IPS-20b (cell line): ENCODE measurements at regions not wholly inside any gene's neighbourhood (a gene's known extent, or its start where the extent isn't known, plus 50 kb on each side); places are given as distances from the start of the nearest gene placed in this dataset.
"Not testable (repeated sequence)": the region's sequence is repeated elsewhere in the genome, so short reads cannot be mapped to it uniquely, and the experiment has no call there.

Experiments used
- H3K27ac ChIP-seq: one replicate; pipeline ENCODE4 v1.5.1; 2013; ENCODE audit warnings: low read length
- H3K27me3 ChIP-seq: 2 replicates; pipeline ENCODE4 v1.6.1; 2013; ENCODE audit warnings: mild to moderate bottlenecking, low read length, inconsistent platforms; ENCODE audit not compliant: insufficient read depth
- H3K36me3 ChIP-seq: 2 replicates; pipeline ENCODE4 v1.6.1; 2013; ENCODE audit warnings: low read depth, mild to moderate bottlenecking, inconsistent platforms, low read length, moderate library complexity; ENCODE audit not compliant: insufficient read depth
- H3K4me1 ChIP-seq: 2 replicates; pipeline ENCODE4 v1.6.1; 2013; ENCODE audit warnings: mild to moderate bottlenecking, control low read depth, inconsistent platforms, low read length, moderate library complexity; ENCODE audit not compliant: insufficient read depth
- H3K4me3 ChIP-seq: 2 replicates; pipeline ENCODE4 v1.5.1; 2013; ENCODE audit warnings: mild to moderate bottlenecking, low read length, inconsistent platforms
- H3K9ac ChIP-seq: 2 replicates; pipeline ENCODE4 v1.6.1; 2013; ENCODE audit warnings: low read depth, mild to moderate bottlenecking, inconsistent platforms, low read length, moderate library complexity
- H3K9me3 ChIP-seq: 2 replicates; pipeline ENCODE4 v1.6.1; 2013; ENCODE audit warnings: mild to moderate bottlenecking, low read depth, low read length, inconsistent platforms; ENCODE audit not compliant: insufficient read depth

GRCh38 chr7:28900311-28900710 lies 57.8 kb downstream of the TRIL start:
- H3K9me3 ChIP-seq: no peaks in the 10 kb centered on the region
- no peak overlapping the region for H3K4me3 ChIP-seq
- H3K27ac ChIP-seq: no peak overlapping the region
- H3K9ac ChIP-seq: no peak overlapping the region
- H3K36me3 ChIP-seq: no peaks in the 10 kb centered on the region
- H3K27me3 ChIP-seq: no peaks in the 10 kb centered on the region
- peaks cover 29% of the 10 kb centered on the region; the same call in 1 of the 2 replicates for H3K4me1 ChIP-seq

DNA sequence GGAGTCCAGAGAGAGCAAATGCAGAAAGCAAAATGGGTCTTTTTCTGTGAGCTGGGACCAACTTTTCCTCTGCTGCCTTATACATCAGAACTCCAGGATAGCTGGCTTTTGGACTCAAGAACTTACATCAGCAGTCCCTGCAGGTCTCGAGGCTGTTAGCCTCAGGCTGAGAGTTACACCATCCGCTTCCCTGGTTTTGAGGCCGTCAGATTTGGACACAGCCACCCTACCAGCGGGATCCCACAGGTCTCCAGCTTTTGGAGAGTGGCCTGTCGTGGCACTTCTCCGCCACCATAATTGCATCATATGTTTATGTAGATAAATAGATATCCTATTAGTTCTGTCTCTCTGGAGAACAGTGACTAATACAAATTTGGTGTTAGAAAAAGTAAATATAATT lies 64.2 kb downstream of the TRIL start:
- H3K36me3 ChIP-seq: no peaks in the 10 kb centered on the region
- H3K4me3 ChIP-seq: no peak overlapping the region

DNA sequence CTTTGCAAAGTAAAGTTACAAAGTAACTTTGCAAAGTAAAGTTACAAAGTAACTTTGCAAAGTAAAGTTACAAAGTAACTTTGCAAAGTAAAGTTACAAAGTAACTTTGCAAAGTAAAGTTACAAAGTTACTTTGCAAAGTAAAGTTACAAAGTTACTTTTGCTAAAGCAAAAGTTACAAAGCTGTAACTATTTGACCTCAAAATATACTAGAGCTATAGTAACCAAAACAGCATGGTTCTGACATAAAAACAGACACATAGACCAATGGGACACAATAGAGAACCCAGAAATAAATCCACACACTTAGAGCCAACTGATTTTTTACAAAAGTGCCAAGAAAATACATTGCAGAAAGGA lies 66.3 kb downstream of the TRIL start:
- H3K9ac ChIP-seq: peak overlapping the region; percentile 69; the same call in 1 of the 2 replicates
- H3K36me3 ChIP-seq, H3K9me3 ChIP-seq, H3K4me3 ChIP-seq, H3K27me3 ChIP-seq: not testable (repeated sequence)
- H3K27ac ChIP-seq: peak overlapping the region; percentile 70
- H3K4me1 ChIP-seq: peaks cover 17% of the 10 kb centered on the region

More for the DNA sequence above, 64.2 kb downstream of the TRIL start:
- H3K9me3 ChIP-seq: no peaks in the 10 kb centered on the region
- peaks cover 17% of the 10 kb centered on the region for H3K4me1 ChIP-seq
- H3K9ac ChIP-seq: no peak overlapping the region
- no peak overlapping the region for H3K27ac ChIP-seq
- H3K27me3 ChIP-seq: no peaks in the 10 kb centered on the region

DNA sequence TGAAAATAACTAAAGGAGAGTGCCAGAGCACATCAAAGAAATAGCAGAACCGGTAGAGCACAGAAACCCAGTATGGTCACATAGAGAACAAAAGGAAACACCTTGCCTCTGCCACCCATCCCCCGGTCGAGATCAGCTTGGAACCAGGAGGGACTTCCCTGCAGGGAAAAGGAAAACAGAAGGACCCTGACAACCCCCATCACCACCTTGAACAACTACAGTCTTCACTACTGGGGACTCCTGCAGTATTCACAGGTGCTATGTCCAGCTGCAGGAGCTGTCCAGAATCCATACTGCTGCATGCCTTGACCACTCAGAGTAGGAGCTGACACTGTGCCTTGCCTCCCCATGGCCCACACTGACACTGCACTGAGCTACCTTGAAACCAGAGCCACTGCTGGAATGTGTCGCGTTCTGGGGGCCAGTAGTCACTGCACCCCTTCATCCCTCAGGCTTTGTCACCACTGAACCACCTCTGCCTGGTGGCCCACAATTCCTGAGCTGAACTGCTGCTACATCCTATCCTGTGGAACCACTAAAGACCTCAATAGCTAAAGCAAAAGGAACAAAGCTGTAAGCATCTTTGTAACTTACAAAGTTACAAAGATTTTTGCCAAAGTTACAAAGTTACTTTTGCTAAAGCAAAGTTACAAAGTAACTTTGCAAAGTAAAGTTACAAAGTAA lies 66.8 kb downstream of the TRIL start:
- peak overlapping the region; percentile 69 for H3K9ac ChIP-seq
- H3K27ac ChIP-seq: peak overlapping the region; percentile 70
- peaks cover 17% of the 10 kb centered on the region for H3K4me1 ChIP-seq
- H3K27me3 ChIP-seq: no peaks in the 10 kb centered on the region
- H3K36me3 ChIP-seq: no peaks in the 10 kb centered on the region
- H3K9me3 ChIP-seq: no peaks in the 10 kb centered on the region; the same call in 1 of the 2 replicates
- H3K4me3 ChIP-seq: peak overlapping the region; percentile 39; the same call in 1 of the 2 replicates

DNA sequence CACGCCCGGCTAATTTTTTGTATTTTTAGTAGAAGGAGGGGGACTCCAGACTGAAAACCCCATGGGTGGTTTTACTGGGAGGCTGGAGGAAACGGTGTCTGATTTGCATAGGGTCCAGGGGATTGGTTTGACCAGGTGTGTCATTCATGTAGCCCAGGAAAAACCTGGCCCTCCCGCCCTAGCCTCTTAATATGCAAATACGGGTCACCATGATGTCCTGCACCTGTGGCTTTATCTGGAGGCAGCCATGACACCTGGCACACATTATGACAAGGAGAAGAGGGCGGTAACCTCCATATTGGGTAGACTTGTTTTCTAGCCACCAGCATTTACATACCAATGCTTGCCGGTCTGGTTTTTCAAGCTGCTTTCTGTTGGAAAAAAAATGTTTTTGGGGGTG lies 68.0 kb downstream of the TRIL start:
- Histone ChIP-seq H3K27me3 (no peaks in the 10 kb centered on the region), H3K27ac (peak overlapping the region; percentile 77), H3K4me1 (peaks cover 17% of the 10 kb centered on the region), H3K36me3 (no peaks in the 10 kb centered on the region), H3K9me3 (no peaks in the 10 kb centered on the region; the same call in 1 of the 2 replicates), H3K4me3 (peak overlapping the region; percentile 39; the same call in 1 of the 2 replicates), H3K9ac (peak overlapping the region; percentile 69; the same call in 1 of the 2 replicates)

DNA sequence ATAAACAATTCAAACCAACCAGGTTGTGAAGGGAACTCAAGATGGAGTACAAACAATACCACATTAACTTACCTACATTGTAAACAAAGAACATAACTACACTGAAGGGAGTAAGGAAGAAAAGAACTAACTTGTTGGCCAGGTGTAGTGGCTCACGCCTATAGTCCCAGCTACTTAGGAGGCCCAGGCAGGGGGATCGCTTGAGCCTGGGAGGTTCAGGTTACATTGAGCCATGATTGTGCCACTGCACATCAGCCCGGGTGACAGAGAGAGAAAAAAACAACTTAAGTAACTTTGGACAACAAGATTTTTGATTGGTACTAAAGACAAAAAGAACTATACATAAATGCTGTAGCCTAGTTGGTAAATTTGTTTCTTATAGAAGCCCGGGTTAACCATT lies 68.8 kb downstream of the TRIL start:
- Histone ChIP-seq H3K9me3 (no peaks in the 10 kb centered on the region; the same call in 1 of the 2 replicates), H3K27me3 (no peaks in the 10 kb centered on the region), H3K4me3 (no peak overlapping the region; the same call in 1 of the 2 replicates), H3K4me1 (peaks cover 17% of the 10 kb centered on the region), H3K27ac (peak overlapping the region; percentile 77), H3K36me3 (no peaks in the 10 kb centered on the region), H3K9ac (peak overlapping the region; percentile 46; the same call in 1 of the 2 replicates)

- H3K9me3 ChIP-seq: no peaks in the 10 kb centered on the region; the same call in 1 of the 2 replicates
- no peak overlapping the region for H3K9ac ChIP-seq
- H3K27ac ChIP-seq: no peak overlapping the region
- no peaks in the 10 kb centered on the region for H3K36me3 ChIP-seq
- peaks cover 5% of the 10 kb centered on the region; the same call in 1 of the 2 replicates for H3K4me1 ChIP-seq
- H3K4me3 ChIP-seq: no peak overlapping the region
- no peaks in the 10 kb centered on the region for H3K27me3 ChIP-seq
Observed at GRCh38 chr7:28885771-28886170, 72.4 kb downstream of the TRIL start.

- H3K27me3 ChIP-seq: no peaks in the 10 kb centered on the region
- no peaks in the 10 kb centered on the region for H3K4me1 ChIP-seq
- H3K4me3 ChIP-seq: no peak overlapping the region
Observed at GRCh38 chr7:28882869-28883470, 75.2 kb downstream of the TRIL start.

GRCh38 chr7:28879105-28879504 lies 79.0 kb downstream of the TRIL start:
- Histone ChIP-seq H3K4me1 (no peaks in the 10 kb centered on the region), H3K27me3 (no peaks in the 10 kb centered on the region), H3K36me3 (no peaks in the 10 kb centered on the region), H3K27ac (no peak overlapping the region), H3K9ac (no peak overlapping the region), H3K9me3 (no peaks in the 10 kb centered on the region), H3K4me3 (no peak overlapping the region)

More at GRCh38 chr7:28882869-28883470, 75.2 kb downstream of the TRIL start:
- H3K9me3 ChIP-seq: no peaks in the 10 kb centered on the region; the same call in 1 of the 2 replicates
- H3K9ac ChIP-seq: no peak overlapping the region
- no peaks in the 10 kb centered on the region for H3K36me3 ChIP-seq
- no peak overlapping the region for H3K27ac ChIP-seq

GRCh38 chr7:28878481-28878880 lies 79.6 kb downstream of the TRIL start:
- Histone ChIP-seq H3K27ac (no peak overlapping the region), H3K36me3 (no peaks in the 10 kb centered on the region), H3K9ac (no peak overlapping the region), H3K4me3 (no peak overlapping the region), H3K27me3 (no peaks in the 10 kb centered on the region), H3K4me1 (no peaks in the 10 kb centered on the region), H3K9me3 (no peaks in the 10 kb centered on the region)
